SK-N-MC (cell line): ENCODE measurements at regions not wholly inside any gene's neighbourhood (a gene's known extent, or its start where the extent isn't known, plus 50 kb on each side); places are given as distances from the start of the nearest gene placed in this dataset.

Experiments
- EZH2 ChIP-seq: fragments of 200-600 bp; sonication (generic); IDR thresholded peaks from one replicate; pipeline ENCODE4 v1.6.1; 2017; ENCODE audit warnings: antibody characterized with exemption
- POLR2AphosphoS5 ChIP-seq: IDR thresholded peaks from 2 replicates; pipeline ENCODE4 v1.6.1; 2012; ENCODE audit warnings: mild to moderate bottlenecking, low read depth, low read length, borderline replicate concordance

GRCh38 chr6:121896771-121897170, 461.3 kb downstream of the GJA1 start:
- no peak for TF ChIP-seq EZH2
- TF ChIP-seq POLR2AphosphoS5: no peak
